Ishikawa (cell line): ENCODE measurements at regions not wholly inside any gene's neighbourhood (a gene's known extent, or its start where the extent isn't known, plus 50 kb on each side); places are given as distances from the start of the nearest gene placed in this dataset.

Source experiments
- EP300 ChIP-seq: IDR thresholded peaks from 2 replicates; pipeline ENCODE4 v1.6.1; 2012; ENCODE audit warnings: borderline replicate concordance
- FOXM1 ChIP-seq: IDR thresholded peaks from 2 replicates; pipeline ENCODE4 v1.6.1; 2012; ENCODE audit warnings: low read depth, borderline replicate concordance
- RAD21 ChIP-seq: IDR thresholded peaks from 2 replicates; pipeline ENCODE4 v1.6.1; 2012; ENCODE audit warnings: low read depth
- TAF1 ChIP-seq: IDR thresholded peaks from 2 replicates; pipeline ENCODE4 v1.6.1; 2012; ENCODE audit warnings: low read depth, mild to moderate bottlenecking
- USF1 ChIP-seq: IDR thresholded peaks from 2 replicates; pipeline ENCODE4 v1.6.1; 2012
- YY1 ChIP-seq: IDR thresholded peaks from 2 replicates; pipeline ENCODE4 v1.6.1; 2012; ENCODE audit warnings: low read depth
- TF ChIP-seq, protein P1 (sequence below): IDR thresholded peaks from 2 replicates; pipeline ENCODE4 v1.6.1; 2012
- TF ChIP-seq, protein P2 (sequence below): IDR thresholded peaks from 2 replicates; pipeline ENCODE4 v1.6.1; 2012; ENCODE audit warnings: low read depth, mild to moderate bottlenecking

DNA sequence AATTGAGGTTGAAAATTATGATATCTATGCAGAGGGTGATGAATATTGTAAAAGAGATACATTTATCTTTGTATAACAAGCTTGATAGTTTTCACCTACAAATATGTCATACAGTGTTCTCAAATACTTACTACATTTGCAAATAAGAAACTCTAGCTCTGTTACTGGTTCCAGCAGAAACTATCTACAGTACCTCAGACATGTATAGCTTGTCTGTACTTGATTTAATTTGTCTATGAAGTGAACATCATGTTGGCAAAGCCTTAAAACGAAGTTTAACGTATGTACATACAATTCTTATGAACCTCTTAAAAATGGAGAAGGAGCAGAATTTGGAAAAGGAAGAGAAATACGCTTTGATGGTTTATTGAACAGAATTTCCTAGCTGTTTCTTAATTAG is 201.4 kb upstream of the MARCKS start:
- no peak for TF ChIP-seq EP300
- TF ChIP-seq, protein P1, sequence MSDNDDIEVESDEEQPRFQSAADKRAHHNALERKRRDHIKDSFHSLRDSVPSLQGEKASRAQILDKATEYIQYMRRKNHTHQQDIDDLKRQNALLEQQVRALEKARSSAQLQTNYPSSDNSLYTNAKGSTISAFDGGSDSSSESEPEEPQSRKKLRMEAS, result no peak
- TF ChIP-seq, protein P2, sequence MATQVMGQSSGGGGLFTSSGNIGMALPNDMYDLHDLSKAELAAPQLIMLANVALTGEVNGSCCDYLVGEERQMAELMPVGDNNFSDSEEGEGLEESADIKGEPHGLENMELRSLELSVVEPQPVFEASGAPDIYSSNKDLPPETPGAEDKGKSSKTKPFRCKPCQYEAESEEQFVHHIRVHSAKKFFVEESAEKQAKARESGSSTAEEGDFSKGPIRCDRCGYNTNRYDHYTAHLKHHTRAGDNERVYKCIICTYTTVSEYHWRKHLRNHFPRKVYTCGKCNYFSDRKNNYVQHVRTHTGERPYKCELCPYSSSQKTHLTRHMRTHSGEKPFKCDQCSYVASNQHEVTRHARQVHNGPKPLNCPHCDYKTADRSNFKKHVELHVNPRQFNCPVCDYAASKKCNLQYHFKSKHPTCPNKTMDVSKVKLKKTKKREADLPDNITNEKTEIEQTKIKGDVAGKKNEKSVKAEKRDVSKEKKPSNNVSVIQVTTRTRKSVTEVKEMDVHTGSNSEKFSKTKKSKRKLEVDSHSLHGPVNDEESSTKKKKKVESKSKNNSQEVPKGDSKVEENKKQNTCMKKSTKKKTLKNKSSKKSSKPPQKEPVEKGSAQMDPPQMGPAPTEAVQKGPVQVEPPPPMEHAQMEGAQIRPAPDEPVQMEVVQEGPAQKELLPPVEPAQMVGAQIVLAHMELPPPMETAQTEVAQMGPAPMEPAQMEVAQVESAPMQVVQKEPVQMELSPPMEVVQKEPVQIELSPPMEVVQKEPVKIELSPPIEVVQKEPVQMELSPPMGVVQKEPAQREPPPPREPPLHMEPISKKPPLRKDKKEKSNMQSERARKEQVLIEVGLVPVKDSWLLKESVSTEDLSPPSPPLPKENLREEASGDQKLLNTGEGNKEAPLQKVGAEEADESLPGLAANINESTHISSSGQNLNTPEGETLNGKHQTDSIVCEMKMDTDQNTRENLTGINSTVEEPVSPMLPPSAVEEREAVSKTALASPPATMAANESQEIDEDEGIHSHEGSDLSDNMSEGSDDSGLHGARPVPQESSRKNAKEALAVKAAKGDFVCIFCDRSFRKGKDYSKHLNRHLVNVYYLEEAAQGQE, result no peak
- TF ChIP-seq YY1, result no peak
- TF ChIP-seq TAF1, result no peak
- no peak for TF ChIP-seq FOXM1
- TF ChIP-seq RAD21, result no peak
- TF ChIP-seq USF1, result no peak
